ENCODE measurements at regions not wholly inside any gene's neighbourhood (a gene's known extent, or its start where the extent isn't known, plus 50 kb on each side); places are given as distances from the start of the nearest gene placed in this dataset.

- H3K23me2 ChIP-seq (ENCODE audit: insufficient read length, low read depth, low read length, poor library complexity, severe bottlenecking): no peaks in the 10 kb centered on the region
- H3K4me2 ChIP-seq (ENCODE audit: insufficient read depth, insufficient read length, low read length): no peak overlapping the region
- no peaks in the 10 kb centered on the region for H3K79me2 ChIP-seq (ENCODE audit: insufficient read depth, low read length)
- no peak overlapping the region for H2BK5ac ChIP-seq (ENCODE audit: insufficient read length, low read length)
- no peak overlapping the region for H2BK15ac ChIP-seq (ENCODE audit: low read depth, low read length)
- no peak overlapping the region for H2BK120ac ChIP-seq (ENCODE audit: low read depth, low read length, poor library complexity, severe bottlenecking)
- H2AK5ac ChIP-seq (ENCODE audit: insufficient read length, low read length): no peak overlapping the region
- no peak overlapping the region for H3K14ac ChIP-seq (ENCODE audit: insufficient read depth, low read length)
- Mint-ChIP-seq H3K4me3 (no peak overlapping the region), H3K9me3 (no peaks in the 10 kb centered on the region), H3K27ac (no peak overlapping the region), H3K27me3 (ENCODE audit: low read depth) (peaks cover 2% of the 10 kb centered on the region; the same call in 1 of the 2 replicates), H3K4me1 (peaks cover 9 to 10% of the 10 kb centered on the region in 2 experiments), H3K36me3 (ENCODE audit: insufficient read depth in 1 of 3, low read depth in 3 of 3) (no peaks in the 10 kb centered on the region)
- H4K8ac ChIP-seq (replicated peaks; ENCODE audit: insufficient read length, low read depth, low read length): no peak overlapping the region
- no peaks in the 10 kb centered on the region for H3K27me3 ChIP-seq (ENCODE audit: insufficient read depth, low read length)
- TF ChIP-seq CTCF (conservative IDR thresholded peaks at IDR 0.05): peak; percentile 57
- no peaks in the 10 kb centered on the region for H3K9me3 ChIP-seq (ENCODE audit: control insufficient read depth, low read depth, low read length)
- H3K23ac ChIP-seq (ENCODE audit: insufficient read length, low read depth, low read length): no peak overlapping the region
- no peak overlapping the region for H4K5ac ChIP-seq (ENCODE audit: insufficient read length, low read depth, low read length)
- H3K27ac ChIP-seq (ENCODE audit: insufficient read length, low read depth, low read length): no peak overlapping the region
- H2AFZ ChIP-seq (ENCODE audit: low read length): no peak overlapping the region
- no peak overlapping the region for H2BK20ac ChIP-seq (ENCODE audit: low read depth, low read length, poor library complexity, severe bottlenecking)
- no peak overlapping the region for H3K56ac ChIP-seq (ENCODE audit: insufficient read length, low read depth, low read length)
- no peak overlapping the region for H3K18ac ChIP-seq (ENCODE audit: insufficient read length, low read depth, low read length)
- no peak overlapping the region for H3T11ph ChIP-seq (ENCODE audit: low read length)
- no peaks in the 10 kb centered on the region for H3K79me1 ChIP-seq (ENCODE audit: insufficient read depth, low read depth, low read length, poor library complexity, severe bottlenecking)
- no peak overlapping the region for H3K9ac ChIP-seq (ENCODE audit: extremely low read depth, insufficient read length, low read length)
- no peak overlapping the region for H2BK12ac ChIP-seq (ENCODE audit: insufficient read length, low read depth, low read length)
- no peaks in the 10 kb centered on the region for H4K20me1 ChIP-seq (ENCODE audit: control insufficient read depth, insufficient read depth, insufficient read length)
- no peaks in the 10 kb centered on the region for H3K4me1 ChIP-seq (ENCODE audit: insufficient read depth, low read length)
- no peak overlapping the region for H3K4ac ChIP-seq (ENCODE audit: low read depth, low read length)
- no peak for DNase-seq
- no peak overlapping the region for H4K91ac ChIP-seq (ENCODE audit: insufficient read length, low read depth, low read length)
Observed at GRCh38 chr5:101728933-101729332, 567.2 kb downstream of the SLCO4C1 start.

Measured in H9 (cell line).